Loucy (cell line): ENCODE measurements at regions not wholly inside any gene's neighbourhood (a gene's known extent, or its start where the extent isn't known, plus 50 kb on each side); places are given as distances from the start of the nearest gene placed in this dataset.

Experiments
- H2AFZ ChIP-seq: fragments of 200-600 bp; sonication (generic); 2 replicates; pipeline ENCODE4 v1.6.0; 2016; ENCODE audit warnings: antibody characterized with exemption, mild to moderate bottlenecking, low read length, moderate library complexity
- H3F3A ChIP-seq: fragments of 200-600 bp; 2 replicates; pipeline ENCODE4 v1.6.0; 2016; ENCODE audit warnings: antibody characterized with exemption, low read depth, mild to moderate bottlenecking
- H3K27me3 ChIP-seq: fragments of 200-600 bp; sonication (generic); 2 replicates; pipeline ENCODE4 v1.6.1; 2014; ENCODE audit warnings: low read length, mild to moderate bottlenecking; ENCODE audit not compliant: insufficient read depth, poor library complexity, severe bottlenecking
- H3K36me3 ChIP-seq: fragments of 200-600 bp; sonication (generic); 2 replicates; pipeline ENCODE4 v1.6.1; 2016; ENCODE audit warnings: low read length; ENCODE audit not compliant: insufficient read depth
- H3K4me1 ChIP-seq: fragments of 200-600 bp; sonication (generic); 2 replicates; pipeline ENCODE4 v1.5.1; 2014; ENCODE audit warnings: low read length, mild to moderate bottlenecking; ENCODE audit not compliant: insufficient read depth, poor library complexity, severe bottlenecking
- H3K4me2 ChIP-seq: fragments of 200-600 bp; sonication (generic); 2 replicates; pipeline ENCODE4 v1.6.0; 2014; ENCODE audit warnings: antibody characterized with exemption, low read length, low read depth, mild to moderate bottlenecking; ENCODE audit not compliant: poor library complexity, severe bottlenecking
- H3K4me3 ChIP-seq: fragments of 200-600 bp; sonication (generic); 2 replicates; pipeline ENCODE4 v1.5.1; 2014; ENCODE audit warnings: low read length, mild to moderate bottlenecking, mixed read lengths; ENCODE audit not compliant: poor library complexity, severe bottlenecking
- H3K79me2 ChIP-seq: fragments of 200-600 bp; sonication (generic); 2 replicates; pipeline ENCODE4 v1.6.1; 2014; ENCODE audit warnings: low read length; ENCODE audit not compliant: insufficient read depth
- H3K9ac ChIP-seq: fragments of 200-600 bp; sonication (generic); 2 replicates; pipeline ENCODE4 v1.6.0; 2014; ENCODE audit warnings: mild to moderate bottlenecking, low read depth, low read length, moderate library complexity; ENCODE audit not compliant: poor library complexity, severe bottlenecking
- H3K9me2 ChIP-seq: fragments of 200-600 bp; sonication (generic); replicated peaks from 2 replicates; pipeline ENCODE4 v1.6.1; 2016; ENCODE audit warnings: low read depth, low read length, mixed read lengths
- H3K9me3 ChIP-seq: fragments of 200-600 bp; sonication (generic); 2 replicates; pipeline ENCODE4 v1.6.1; 2014; ENCODE audit warnings: mild to moderate bottlenecking, antibody characterized with exemption, low read length, low read depth; ENCODE audit not compliant: insufficient read depth
- H4K20me1 ChIP-seq: fragments of 200-600 bp; sonication (generic); 2 replicates; pipeline ENCODE4 v1.6.0; 2014; ENCODE audit warnings: antibody characterized with exemption, low read length, mild to moderate bottlenecking; ENCODE audit not compliant: insufficient read depth, poor library complexity, severe bottlenecking
- EZH2phosphoT487 ChIP-seq: fragments of 200-600 bp; IDR thresholded peaks from 2 replicates; pipeline ENCODE4 v1.6.1; 2018; ENCODE audit warnings: antibody characterized with exemption, mild to moderate bottlenecking, moderate library complexity, borderline replicate concordance
- TF ChIP-seq, protein P1 (sequence below): fragments of 200-600 bp; sonication (generic); conservative IDR thresholded peaks from 2 replicates; pipeline ENCODE4 v1.5.1; 2014; ENCODE audit warnings: mild to moderate bottlenecking, antibody characterized with exemption, low read length

DNA sequence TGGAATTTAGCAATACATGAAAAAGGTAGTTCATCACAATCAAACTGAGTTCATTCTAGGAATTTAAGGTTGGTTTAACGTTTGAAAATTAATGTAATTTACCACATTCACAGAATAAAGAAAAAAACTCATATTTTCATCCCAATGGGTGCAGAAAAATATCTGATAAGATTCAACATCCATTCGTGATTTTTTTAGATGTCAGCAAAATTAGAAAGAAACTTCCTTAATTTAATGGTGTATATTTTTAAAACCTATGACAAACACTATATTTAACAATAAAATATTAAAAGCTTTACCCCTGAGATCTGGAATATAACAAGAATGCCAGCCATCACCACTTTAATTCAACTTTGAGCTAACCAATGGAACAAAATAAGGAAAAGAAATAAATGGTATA is 208.7 kb upstream of the CHAC2 start:
- H3K4me2 ChIP-seq = no peak overlapping the region
- H3K27me3 ChIP-seq = no peaks in the 10 kb centered on the region
- TF ChIP-seq, protein P1, sequence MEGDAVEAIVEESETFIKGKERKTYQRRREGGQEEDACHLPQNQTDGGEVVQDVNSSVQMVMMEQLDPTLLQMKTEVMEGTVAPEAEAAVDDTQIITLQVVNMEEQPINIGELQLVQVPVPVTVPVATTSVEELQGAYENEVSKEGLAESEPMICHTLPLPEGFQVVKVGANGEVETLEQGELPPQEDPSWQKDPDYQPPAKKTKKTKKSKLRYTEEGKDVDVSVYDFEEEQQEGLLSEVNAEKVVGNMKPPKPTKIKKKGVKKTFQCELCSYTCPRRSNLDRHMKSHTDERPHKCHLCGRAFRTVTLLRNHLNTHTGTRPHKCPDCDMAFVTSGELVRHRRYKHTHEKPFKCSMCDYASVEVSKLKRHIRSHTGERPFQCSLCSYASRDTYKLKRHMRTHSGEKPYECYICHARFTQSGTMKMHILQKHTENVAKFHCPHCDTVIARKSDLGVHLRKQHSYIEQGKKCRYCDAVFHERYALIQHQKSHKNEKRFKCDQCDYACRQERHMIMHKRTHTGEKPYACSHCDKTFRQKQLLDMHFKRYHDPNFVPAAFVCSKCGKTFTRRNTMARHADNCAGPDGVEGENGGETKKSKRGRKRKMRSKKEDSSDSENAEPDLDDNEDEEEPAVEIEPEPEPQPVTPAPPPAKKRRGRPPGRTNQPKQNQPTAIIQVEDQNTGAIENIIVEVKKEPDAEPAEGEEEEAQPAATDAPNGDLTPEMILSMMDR = no peak
- no peak for TF ChIP-seq EZH2phosphoT487
- H3K9me2 ChIP-seq = no peaks in the 10 kb centered on the region
- no peaks in the 10 kb centered on the region for H3K4me1 ChIP-seq
- peaks cover 11% of the 10 kb centered on the region; the same call in 1 of the 2 replicates for H3K9me3 ChIP-seq
- no peaks in the 10 kb centered on the region for H3K36me3 ChIP-seq
- no peaks in the 10 kb centered on the region for H3K79me2 ChIP-seq
- H3K4me3 ChIP-seq = no peak overlapping the region
- H4K20me1 ChIP-seq = no peaks in the 10 kb centered on the region
- H2AFZ ChIP-seq = no peak overlapping the region
- no peak overlapping the region for H3K9ac ChIP-seq
- no peaks in the 10 kb centered on the region for H3F3A ChIP-seq

DNA sequence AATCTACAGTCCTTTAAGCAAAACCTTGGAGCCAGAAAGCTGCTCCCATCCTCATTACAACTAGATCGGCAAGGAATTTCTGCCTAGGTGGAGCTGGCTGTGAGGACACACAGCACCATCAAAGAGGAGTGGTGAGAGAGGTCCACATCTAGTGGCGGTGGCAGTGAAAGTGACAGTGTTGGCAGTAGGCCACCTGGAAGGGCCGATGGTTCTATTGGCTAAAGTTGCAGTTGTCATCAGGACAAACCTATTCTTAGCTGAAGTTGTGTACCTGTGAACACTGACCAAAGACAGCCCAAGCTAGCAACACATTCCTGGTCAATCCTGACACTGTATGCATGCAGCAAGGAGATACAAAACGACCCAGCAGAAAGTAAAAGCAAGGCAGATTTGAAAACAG is 218.1 kb upstream of the CHAC2 start:
- Histone ChIP-seq H3K4me2 (no peak overlapping the region), H3F3A (no peaks in the 10 kb centered on the region), H3K79me2 (no peaks in the 10 kb centered on the region), H3K4me3 (no peak overlapping the region), H3K9me2 (no peaks in the 10 kb centered on the region), H4K20me1 (no peaks in the 10 kb centered on the region), H3K36me3 (no peaks in the 10 kb centered on the region), H3K9ac (no peak overlapping the region), H3K27me3 (no peaks in the 10 kb centered on the region), H3K4me1 (no peaks in the 10 kb centered on the region), H3K9me3 (peaks cover 4% of the 10 kb centered on the region; the same call in 1 of the 2 replicates), H2AFZ (no peak overlapping the region)
- no peak for TF ChIP-seq EZH2phosphoT487
- TF ChIP-seq, protein P1 = no peak

DNA sequence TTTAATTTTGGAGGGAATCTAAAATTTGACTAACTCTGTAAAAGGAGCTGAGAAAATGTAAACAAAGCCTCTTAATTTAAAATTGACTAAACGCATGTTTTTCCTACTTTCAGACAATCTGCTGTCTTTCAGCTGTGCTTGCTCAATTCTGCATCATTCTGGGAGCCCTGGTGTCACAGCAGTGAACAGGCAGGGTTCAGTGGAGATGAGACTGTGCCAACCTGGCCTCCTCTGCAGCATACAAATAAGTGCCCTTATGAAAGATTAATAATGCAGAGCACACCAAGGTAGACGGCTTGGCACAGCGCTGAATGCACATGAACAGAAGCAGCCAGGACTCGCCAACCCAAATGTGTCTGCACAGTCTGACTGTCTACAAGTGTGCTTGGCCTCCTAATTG is 222.0 kb upstream of the CHAC2 start:
- TF ChIP-seq, protein P1 = no peak
- TF ChIP-seq EZH2phosphoT487 = no peak
- Histone ChIP-seq H3K9me3 (no peaks in the 10 kb centered on the region), H3K9ac (no peak overlapping the region), H3K4me3 (no peak overlapping the region), H3K27me3 (no peaks in the 10 kb centered on the region), H2AFZ (no peak overlapping the region), H3K79me2 (no peaks in the 10 kb centered on the region), H3F3A (no peaks in the 10 kb centered on the region), H3K9me2 (no peaks in the 10 kb centered on the region), H4K20me1 (no peaks in the 10 kb centered on the region), H3K4me2 (no peak overlapping the region), H3K36me3 (no peaks in the 10 kb centered on the region), H3K4me1 (no peaks in the 10 kb centered on the region)
